GM10248 (cell line): ENCODE measurements at regions not wholly inside any gene's neighbourhood (a gene's known extent, or its start where the extent isn't known, plus 50 kb on each side); places are given as distances from the start of the nearest gene placed in this dataset.

Experiments used
- CTCF ChIA-PET: fragments of 300-600 bp; sonication (Branson Sonifier 250); formaldehyde crosslinking; extraction: SDS; loops from one replicate; lab custom pipeline; 2021; ENCODE audit warnings: antibody characterized with exemption; lab: Yijun Ruan, JAX
- POLR2A ChIA-PET: fragments of 350-650 bp; sonication (Branson Sonifier 250); formaldehyde crosslinking; extraction: SDS; loops from one replicate; lab custom pipeline; 2020; ENCODE audit warnings: antibody characterized with exemption; lab: Yijun Ruan, JAX
- DNase-seq: peaks from one replicate; pipeline ENCODE4 v3.0.0; 2012; ENCODE audit errors: extremely low spot score
- CTCF ChIP-seq: IDR thresholded peaks from 2 replicates; pipeline ENCODE4 v1.5.1; 2012; ENCODE audit warnings: mild to moderate bottlenecking, low read depth; ENCODE audit errors: extremely low read depth, missing control alignments, control extremely low read depth

- no peak for DNase-seq
- TF ChIP-seq CTCF = no peak
- ChIA-PET POLR2A (no interaction called here), CTCF (no interaction called here)
These were observed 209.7 kb downstream of the DIRAS2 start for GRCh38 chr9:90432951-90433350.

GRCh38 chr9:90433398-90433941 is 209.2 kb downstream of the DIRAS2 start:
- no peak for DNase-seq
- ChIA-PET CTCF (interaction anchor here (1.1 kb wide), 1 partner anchor 9 kb away, joined by 3 read pairs; no protein-coding TSS in a partner anchor), POLR2A (no interaction called here)
- TF ChIP-seq CTCF = no peak

GRCh38 chr9:90441814-90442213 is 200.8 kb downstream of the DIRAS2 start:
- no peak for DNase-seq
- ChIA-PET POLR2A (no interaction called here), CTCF (no interaction called here)
- no peak for TF ChIP-seq CTCF

GRCh38 chr9:90442723-90443122 is 199.9 kb downstream of the DIRAS2 start:
- TF ChIP-seq CTCF = no peak
- ChIA-PET POLR2A (no interaction called here), CTCF (interaction anchor here (1.0 kb wide), 1 partner anchor 9 kb away, joined by 3 read pairs; no protein-coding TSS in a partner anchor)
- DNase-seq = no peak

- TF ChIP-seq CTCF = no peak
- DNase-seq = no peak
- ChIA-PET CTCF (no interaction called here), POLR2A (no interaction called here)
These were observed 197.9 kb downstream of the DIRAS2 start for GRCh38 chr9:90444609-90445204.

GRCh38 chr9:90445391-90445790 is 197.2 kb downstream of the DIRAS2 start:
- ChIA-PET CTCF (no interaction called here), POLR2A (no interaction called here)
- DNase-seq = no peak
- no peak for TF ChIP-seq CTCF
